Stimulated activated CD4-positive, alpha-beta T cell treated with anti-CD3 and anti-CD28 coated beads, Interleukin-1b, Interleukin-23, amount 100 ng/mL, for 48 hours (primary cell): ENCODE measurements at regions not wholly inside any gene's neighbourhood (a gene's known extent, or its start where the extent isn't known, plus 50 kb on each side); places are given as distances from the start of the nearest gene placed in this dataset.

Experiments
- DNase-seq: peaks from one replicate; pipeline ENCODE4 v3.0.0-alpha.2; 2020

GRCh38 chr6:122028933-122029522 is 370.4 kb upstream of the HSF2 start:
- DNase-seq, result no peak

DNA sequence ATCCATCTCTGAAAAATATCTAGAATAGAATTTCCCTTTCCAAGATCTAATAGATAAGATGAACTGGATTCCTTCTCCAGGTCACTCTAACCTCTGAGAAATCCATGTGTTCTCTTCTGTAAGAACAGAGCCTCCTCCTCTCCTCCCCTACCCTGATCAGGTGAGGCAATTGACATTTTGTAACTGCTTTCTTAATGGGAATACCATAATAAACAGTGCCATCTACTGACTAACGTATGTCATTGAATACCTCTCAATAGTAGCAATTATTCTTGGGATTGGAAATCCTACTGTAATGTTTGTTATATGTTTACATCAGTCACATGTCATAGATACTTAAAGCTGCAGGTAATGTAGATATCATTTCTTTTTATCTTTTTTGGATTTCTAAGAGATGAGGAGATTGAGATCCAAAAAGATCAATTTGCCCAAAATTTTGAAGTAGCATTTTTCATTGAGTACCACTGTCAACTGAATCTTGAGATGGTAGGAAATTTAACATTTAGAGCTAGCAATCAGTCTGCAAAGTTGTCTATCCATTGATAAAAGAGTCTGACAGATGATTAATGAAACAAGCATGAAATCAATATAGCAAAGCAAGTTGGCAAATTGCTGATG is 365.8 kb upstream of the HSF2 start:
- DNase-seq, result no peak

DNA sequence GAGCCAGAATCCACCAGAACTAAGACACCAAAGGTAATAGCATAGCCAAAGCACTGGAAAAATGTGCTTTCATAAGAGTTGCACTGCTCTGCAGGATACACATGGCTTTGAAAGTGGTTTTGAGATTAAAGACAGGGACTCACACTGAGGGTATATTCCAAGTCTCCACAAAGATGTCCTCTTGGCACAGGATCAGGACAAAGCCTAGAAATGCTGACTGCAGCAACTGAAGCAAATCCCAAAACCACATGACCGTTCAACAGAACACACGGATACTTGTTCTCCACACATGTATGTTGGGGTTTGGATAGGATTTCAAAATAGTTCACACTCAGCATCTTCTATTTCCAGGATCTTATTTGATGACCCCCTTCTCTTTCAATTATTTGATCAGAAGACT is 364.3 kb upstream of the HSF2 start:
- DNase-seq, result no peak

DNA sequence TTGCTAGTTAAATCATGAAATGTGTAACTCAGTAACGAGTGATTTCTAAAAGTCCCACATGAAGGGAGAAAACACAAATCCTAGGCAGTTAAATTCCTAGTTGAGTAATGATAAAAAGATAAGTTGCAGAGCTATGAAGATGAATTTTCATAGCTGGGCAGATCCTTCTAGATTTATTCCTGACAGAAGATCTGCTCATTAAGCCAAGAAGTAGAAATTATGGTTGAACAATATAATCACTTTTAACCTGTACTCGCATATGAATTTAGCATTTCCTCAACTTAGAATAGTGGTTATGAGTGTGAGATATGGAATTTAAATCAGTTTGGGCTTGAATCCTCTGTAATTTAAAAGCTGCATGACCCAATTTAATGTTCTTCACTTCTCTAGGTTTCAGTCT is 359.2 kb upstream of the HSF2 start:
- no peak for DNase-seq

DNA sequence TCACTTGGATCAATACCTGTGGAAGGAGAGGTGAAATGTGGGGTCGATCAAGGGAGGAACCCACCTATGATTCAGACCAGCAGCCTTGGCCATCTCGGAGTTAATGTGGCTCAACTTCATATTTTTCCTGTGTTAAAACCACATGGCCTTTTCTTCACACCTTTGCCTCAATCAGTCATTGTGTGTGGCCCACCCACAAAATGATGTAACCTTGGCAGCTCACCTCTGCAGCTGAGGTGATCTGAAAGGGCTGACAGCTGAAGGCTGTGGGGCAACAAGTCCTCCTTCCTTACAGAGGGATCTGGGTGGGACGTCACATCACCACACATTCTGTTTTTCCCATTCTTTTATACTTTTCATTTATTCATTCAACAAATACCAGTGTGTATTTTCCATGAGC is 357.1 kb upstream of the HSF2 start:
- no peak for DNase-seq

DNA sequence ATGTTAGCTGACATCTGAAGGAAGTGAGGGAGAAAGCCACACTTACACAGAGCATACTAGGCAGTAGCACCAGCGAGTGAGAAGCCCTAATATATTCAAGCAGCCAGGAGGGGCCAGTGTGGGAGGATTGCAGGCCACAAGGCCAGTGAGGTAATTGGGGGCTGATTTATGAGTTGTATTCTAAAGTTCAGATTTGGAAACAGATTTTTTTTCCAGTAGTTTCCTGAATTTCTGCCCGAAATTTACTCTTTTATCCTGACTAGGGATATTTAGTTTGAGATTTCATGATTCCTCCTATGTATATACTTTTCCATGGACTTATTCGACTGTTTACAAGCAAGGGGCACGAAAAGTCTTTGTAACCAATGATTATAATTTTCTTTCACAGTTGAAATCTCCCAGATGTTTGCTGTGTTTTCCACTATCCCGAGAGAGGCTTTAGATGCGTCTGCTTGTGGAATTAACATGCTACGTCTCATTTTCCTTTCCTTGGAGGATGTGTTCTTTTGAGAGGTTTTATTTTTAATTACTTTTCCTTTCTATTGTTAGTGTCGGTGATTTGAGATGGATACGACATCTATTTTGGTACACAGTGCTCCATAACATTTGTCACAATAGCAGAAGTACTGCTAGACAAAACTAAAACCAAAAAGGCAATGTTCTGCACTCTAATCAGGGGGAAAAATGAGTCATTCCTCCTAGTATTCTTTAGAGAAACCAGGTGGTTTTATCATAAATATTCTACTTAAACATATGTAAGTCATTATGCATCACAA is 356.3 kb upstream of the HSF2 start:
- no peak for DNase-seq

GRCh38 chr6:122048570-122048969 is 350.9 kb upstream of the HSF2 start:
- DNase-seq, result no peak

- no peak for DNase-seq
Measured at GRCh38 chr6:122049341-122049740, 350.1 kb upstream of the HSF2 start.

- no peak for DNase-seq
Measured at GRCh38 chr6:122050242-122050755, 349.2 kb upstream of the HSF2 start.

- DNase-seq, result no peak
Measured at GRCh38 chr6:122052346-122052900, 347.0 kb upstream of the HSF2 start.

- DNase-seq, result no peak
Measured at GRCh38 chr6:122059918-122060317, 339.5 kb upstream of the HSF2 start.

GRCh38 chr6:122061855-122062254 is 337.6 kb upstream of the HSF2 start:
- DNase-seq, result no peak

GRCh38 chr6:122063076-122063475 is 336.4 kb upstream of the HSF2 start:
- no peak for DNase-seq

DNA sequence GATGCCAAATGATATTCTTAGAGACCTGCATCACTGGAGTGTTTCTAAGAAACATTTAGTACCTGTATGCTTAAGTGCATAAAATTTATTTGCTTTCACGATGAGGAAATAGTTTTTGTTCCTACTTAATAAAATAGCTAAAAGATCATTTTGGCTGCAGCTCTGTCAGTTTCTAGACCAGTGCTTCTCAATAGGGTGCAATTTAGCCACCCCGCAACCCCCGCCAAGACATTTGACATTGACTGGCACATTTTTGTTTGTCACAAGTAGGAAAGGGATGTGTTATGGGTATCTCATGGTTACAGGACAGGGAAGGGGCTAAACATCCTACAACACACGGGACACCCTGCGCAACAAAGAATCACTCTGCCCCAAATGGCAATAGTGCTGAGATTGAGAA is 335.7 kb upstream of the HSF2 start:
- no peak for DNase-seq

GRCh38 chr6:122066200-122066599 is 333.3 kb upstream of the HSF2 start:
- DNase-seq, result no peak

- DNase-seq, result no peak
Measured at GRCh38 chr6:122068291-122068769, 331.1 kb upstream of the HSF2 start.

GRCh38 chr6:122069932-122070331 is 329.5 kb upstream of the HSF2 start:
- DNase-seq, result no peak

GRCh38 chr6:122072014-122072647 is 327.3 kb upstream of the HSF2 start:
- DNase-seq, result no peak

DNA sequence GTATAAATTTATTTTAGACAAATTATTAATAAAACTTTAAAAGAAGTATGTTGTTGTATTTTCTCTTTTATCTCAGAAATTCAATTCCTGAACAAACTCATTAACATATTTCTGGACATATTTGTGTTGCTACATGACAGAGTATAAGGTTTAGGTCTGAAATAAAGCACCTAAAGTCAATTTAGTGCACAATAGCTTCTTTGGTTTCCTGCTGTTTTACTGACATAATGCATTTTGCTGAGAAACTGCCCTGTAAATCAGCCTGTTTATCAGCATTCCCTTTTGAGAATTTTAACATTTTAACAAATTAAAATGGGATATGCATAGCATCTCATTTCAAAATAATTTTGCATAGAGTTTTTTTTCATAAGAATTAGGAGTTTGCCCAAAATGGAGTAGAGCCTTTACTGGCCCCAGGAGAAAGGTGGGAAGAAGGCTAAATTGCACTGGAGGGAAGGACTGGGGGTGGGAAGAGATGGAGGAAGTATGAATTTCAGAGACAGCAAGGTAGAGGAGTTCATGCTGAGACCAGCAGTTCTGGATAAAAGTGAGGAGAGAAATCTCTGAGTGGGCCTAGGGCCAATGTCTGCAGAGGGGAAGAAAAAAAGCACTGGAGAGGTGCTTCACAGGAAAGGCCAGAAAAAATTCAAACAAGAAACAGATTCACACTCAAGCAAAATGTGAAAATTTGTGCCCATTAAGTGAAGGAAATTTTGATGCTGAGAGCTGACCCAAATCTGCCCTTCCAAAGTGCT is 324.2 kb upstream of the HSF2 start:
- DNase-seq, result no peak

DNA sequence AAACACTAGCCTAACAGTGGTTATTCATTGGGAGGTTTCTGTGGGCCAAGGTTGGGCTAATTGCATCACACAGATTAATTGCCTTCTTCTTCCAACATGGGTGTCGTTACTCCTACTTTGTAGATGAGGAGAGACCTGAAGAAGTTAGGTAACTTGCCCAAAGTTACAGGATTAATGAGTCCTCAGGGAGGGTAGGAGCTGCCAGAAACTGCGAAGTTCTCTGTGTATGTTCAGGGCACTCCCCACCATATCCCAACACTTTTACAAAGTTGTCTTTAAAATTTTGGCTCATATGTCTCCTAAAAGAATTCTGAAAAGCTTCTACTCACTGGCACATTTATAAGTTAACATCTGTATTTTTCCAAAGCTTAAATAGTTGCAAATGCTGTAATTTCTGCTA is 323.5 kb upstream of the HSF2 start:
- no peak for DNase-seq

DNA sequence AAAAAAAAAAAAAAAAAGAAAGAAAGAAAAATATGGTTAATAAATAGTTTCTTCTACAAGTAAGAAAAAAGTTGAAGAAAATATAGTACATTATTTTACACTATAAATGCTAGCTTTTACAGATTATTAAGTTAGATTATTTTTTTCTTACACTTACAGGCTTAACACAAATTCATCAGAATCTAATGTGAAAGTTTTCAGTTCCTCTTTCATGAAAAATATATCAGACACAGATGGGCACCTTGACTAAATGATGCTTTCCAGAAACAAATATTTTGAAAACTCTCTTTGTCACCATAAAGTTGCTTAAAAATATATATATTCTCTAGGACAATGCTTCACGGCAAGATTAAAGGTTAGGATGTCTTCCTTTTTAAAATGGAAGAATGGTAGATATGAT is 321.8 kb upstream of the HSF2 start:
- DNase-seq, result no peak

- no peak for DNase-seq
Measured at GRCh38 chr6:122078481-122078880, 321.0 kb upstream of the HSF2 start.

DNA sequence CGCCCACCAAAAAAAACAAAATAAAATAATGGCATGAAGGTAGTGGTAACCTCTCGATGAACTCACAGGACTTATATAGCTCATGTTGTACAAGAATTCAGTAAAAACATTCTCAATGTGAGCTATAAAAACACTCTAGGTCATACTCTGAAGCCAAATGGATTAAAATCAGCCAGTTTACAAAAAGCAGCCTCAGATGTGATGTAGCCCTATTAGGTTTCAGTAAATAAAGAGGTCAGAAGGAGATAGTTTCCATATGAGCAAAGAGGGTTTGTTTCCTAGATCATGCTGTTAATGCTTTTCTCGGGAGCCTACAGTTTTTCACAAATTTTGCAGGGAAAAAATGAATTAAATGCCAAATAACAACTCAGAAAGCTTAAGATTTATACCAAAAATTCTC is 319.5 kb upstream of the HSF2 start:
- no peak for DNase-seq
